GM20431 (cell line): ENCODE measurements at regions not wholly inside any gene's neighbourhood (a gene's known extent, or its start where the extent isn't known, plus 50 kb on each side); places are given as distances from the start of the nearest gene placed in this dataset.

ENCODE experiments used
- in situ Hi-C: fragments of 300-500 bp; cut with MseI, MboI; formaldehyde crosslinking; loops from one replicate; pipeline ENCODE4 v1.15.0; 2020; ENCODE audit warnings: low sequenced_read_pairs; ENCODE audit not compliant: unreplicated experiment

GRCh38 chr3:106745344-106746168 lies 631.7 kb upstream of the CCDC54 start:
- in situ Hi-C loops: no loop called here

- in situ Hi-C loops: no loop called here
Measured at GRCh38 chr3:106746286-106746685, 631.0 kb upstream of the CCDC54 start.

- in situ Hi-C loops: no loop called here
Measured at GRCh38 chr3:106748472-106749262, 628.6 kb upstream of the CCDC54 start.

GRCh38 chr3:106750092-106750491 lies 627.1 kb upstream of the CCDC54 start:
- in situ Hi-C loops: no loop called here

- in situ Hi-C loops: no loop called here
Measured at GRCh38 chr3:106755336-106755735, 621.9 kb upstream of the CCDC54 start.

GRCh38 chr3:106756901-106757300 lies 620.3 kb upstream of the CCDC54 start:
- in situ Hi-C loops: no loop called here

- in situ Hi-C loops: no loop called here
Measured at GRCh38 chr3:106758459-106758858, 618.8 kb upstream of the CCDC54 start.

- in situ Hi-C loops: no loop called here
Measured at GRCh38 chr3:106759731-106760130, 617.5 kb upstream of the CCDC54 start.

GRCh38 chr3:106765342-106765741 lies 611.9 kb upstream of the CCDC54 start:
- in situ Hi-C loops: no loop called here

- in situ Hi-C loops: no loop called here
Measured at GRCh38 chr3:106768941-106769480, 608.2 kb upstream of the CCDC54 start.

- in situ Hi-C loops: no loop called here
Measured at GRCh38 chr3:106773795-106774194, 603.4 kb upstream of the CCDC54 start.

GRCh38 chr3:106783231-106783630 lies 594.0 kb upstream of the CCDC54 start:
- in situ Hi-C loops: no loop called here

- in situ Hi-C loops: no loop called here
Measured at GRCh38 chr3:106789276-106789675, 588.0 kb upstream of the CCDC54 start.

- in situ Hi-C loops: no loop called here
Measured at GRCh38 chr3:106792716-106793115, 584.5 kb upstream of the CCDC54 start.

GRCh38 chr3:106794442-106794841 lies 582.8 kb upstream of the CCDC54 start:
- in situ Hi-C loops: no loop called here

- in situ Hi-C loops: no loop called here
Measured at GRCh38 chr3:106795553-106795952, 581.7 kb upstream of the CCDC54 start.

- in situ Hi-C loops: no loop called here
Measured at GRCh38 chr3:106797461-106797860, 579.8 kb upstream of the CCDC54 start.

GRCh38 chr3:106805625-106806024 lies 571.6 kb upstream of the CCDC54 start:
- in situ Hi-C loops: no loop called here

- in situ Hi-C loops: no loop called here
Measured at GRCh38 chr3:106806964-106807363, 570.3 kb upstream of the CCDC54 start.

- in situ Hi-C loops: no loop called here
Measured at GRCh38 chr3:106809041-106809440, 568.2 kb upstream of the CCDC54 start.
